CD4-positive, alpha-beta T cell treated with Interleukin-2 at 100 ng/mL for 4 hours (primary cell): ENCODE measurements at regions not wholly inside any gene's neighbourhood (a gene's known extent, or its start where the extent isn't known, plus 50 kb on each side); places are given as distances from the start of the nearest gene placed in this dataset.
"Not testable (repeated sequence)": the region's sequence is repeated elsewhere in the genome, so short reads cannot be mapped to it uniquely, and the experiment has no call there.

Experiments
- DNase-seq: peaks from one replicate; pipeline ENCODE4 v3.0.0-alpha.2; 2020; ENCODE audit warnings: low spot score

DNA sequence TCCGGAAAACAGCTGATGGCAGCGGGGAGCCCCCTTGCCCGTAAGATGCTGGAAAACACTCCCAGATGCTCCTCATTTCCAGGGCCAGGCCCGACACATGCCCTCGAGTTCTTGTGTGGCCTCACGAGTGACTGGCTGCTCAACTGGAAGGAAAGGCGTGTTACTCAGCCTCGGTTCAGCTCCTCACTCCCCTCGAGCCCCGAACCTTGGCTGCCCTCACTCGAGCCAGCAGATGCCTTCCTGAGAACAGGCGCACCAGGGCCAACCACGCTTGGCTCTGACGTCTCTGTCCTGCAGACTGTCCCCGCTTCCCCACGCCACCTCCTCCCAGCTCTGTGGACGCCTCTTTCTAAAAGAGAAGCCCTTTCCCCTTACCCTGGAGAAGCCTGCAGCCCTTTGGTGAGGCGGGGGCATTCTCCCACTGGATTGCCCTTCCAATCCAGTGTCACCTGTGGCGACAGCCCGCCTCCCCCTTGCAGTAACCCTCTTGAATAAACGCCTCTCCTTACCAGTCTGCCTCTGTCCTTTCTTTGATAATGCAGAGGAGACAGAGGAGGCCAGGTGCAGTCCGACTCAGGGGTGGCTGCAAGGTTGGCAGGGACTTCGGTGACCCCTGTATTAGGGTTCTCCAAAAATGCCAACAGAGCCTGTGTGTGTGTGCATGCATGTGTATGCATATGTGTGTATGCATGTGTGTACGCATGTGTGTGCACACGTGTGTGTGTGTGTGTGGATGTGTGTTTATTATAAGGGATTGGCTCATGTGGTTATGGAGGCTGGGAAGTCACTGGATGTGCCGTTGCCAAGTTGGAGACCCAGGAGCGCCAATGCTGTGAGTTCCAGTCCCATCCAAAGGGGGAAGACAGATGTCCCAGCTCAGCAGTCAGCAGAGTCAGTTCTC, 166.3 kb downstream of the KIF26A start:
- no peak for DNase-seq

DNA sequence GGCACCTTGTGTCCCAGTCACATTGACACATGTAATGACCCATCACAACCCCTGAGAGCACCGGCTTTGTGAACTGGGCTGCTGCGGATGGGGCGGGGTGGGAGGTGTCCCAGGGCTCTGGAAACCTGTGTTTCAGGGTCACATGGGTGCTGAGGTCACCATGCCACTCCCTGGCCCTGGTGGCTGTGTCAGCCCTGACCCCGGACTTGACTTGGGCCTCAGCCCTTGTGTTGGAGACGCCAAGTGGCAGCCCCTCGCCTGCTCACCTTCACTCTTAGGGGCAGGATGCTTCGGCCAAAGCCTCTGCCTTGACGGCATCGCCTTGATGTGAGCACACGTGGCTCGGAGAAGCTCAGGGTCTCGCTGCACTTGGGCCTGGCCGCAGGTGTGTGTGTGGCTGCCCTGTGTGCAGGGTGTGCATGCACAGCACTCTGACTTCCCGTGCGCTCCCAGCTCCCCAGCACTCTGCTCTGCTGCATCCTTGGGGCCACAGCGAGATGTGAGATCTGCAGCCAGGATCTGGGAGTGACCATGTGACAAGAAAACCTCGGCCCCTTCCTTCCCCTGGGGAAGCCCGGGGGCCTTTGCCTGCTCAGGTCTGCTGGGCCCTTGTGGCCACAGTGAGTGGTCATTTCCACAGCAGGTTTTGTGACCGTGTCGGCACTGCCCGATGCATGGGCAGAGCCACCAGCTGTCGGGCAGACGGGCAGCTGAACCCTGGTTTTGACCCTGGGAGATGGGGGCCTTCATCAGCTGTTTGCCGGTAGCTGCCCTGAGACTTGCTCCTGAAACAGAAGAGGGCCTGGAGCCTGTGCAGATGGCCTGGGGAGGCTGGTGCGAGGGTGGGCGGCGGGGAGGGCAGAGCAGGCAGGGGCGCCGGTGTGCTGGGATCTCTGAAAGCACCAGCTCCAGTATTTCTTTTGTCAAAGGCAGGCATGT, 167.4 kb downstream of the KIF26A start:
- DNase-seq: no peak

DNA sequence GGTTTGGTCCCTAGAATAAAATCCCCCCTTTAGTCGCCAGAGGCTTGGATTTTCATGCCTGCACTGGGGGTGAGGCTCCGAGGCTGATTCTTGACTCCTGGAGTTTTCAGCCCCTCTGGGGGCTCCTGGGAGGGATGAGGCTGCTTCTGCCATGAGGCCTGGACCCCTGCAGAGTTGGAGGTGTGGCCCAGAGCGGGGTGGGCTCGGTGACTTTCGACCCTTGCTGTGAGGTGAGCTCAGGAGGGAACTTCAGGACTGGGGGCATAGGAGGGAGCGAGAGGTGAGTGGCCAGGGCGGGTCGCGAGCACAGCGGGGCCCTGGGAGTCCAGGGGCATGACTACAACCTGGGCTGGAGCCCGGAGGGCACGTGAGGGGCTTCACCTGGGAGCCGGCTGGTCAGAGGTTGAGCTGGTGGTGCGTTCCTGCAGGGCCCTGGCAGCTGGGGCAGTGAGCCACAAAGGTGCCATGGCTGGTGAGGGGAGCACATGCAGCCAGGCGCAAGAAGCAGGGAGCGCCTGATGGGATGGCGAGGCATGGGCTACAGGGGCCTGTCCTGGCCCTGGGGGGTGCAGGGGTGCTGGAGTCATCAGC, 168.2 kb downstream of the KIF26A start:
- no peak for DNase-seq

DNA sequence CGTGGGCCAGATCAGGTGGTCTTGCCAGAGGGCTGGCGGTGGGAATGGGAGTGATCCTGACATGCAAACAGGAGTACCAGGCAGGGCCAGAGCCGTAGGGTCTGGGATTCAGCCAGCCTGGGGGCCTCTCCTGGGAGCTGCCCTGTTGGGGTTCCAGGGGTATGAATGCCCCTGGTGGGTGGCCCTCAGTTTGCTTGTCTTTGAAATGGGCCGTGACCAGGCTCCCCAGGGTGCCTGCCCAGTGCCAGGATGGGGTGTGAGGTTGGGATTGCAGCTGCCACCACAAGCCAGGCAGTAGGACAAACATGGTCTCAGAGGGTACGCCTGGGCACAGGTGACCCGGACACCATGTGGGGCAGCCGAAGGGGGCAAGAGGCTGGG, 168.8 kb downstream of the KIF26A start:
- no peak for DNase-seq

DNA sequence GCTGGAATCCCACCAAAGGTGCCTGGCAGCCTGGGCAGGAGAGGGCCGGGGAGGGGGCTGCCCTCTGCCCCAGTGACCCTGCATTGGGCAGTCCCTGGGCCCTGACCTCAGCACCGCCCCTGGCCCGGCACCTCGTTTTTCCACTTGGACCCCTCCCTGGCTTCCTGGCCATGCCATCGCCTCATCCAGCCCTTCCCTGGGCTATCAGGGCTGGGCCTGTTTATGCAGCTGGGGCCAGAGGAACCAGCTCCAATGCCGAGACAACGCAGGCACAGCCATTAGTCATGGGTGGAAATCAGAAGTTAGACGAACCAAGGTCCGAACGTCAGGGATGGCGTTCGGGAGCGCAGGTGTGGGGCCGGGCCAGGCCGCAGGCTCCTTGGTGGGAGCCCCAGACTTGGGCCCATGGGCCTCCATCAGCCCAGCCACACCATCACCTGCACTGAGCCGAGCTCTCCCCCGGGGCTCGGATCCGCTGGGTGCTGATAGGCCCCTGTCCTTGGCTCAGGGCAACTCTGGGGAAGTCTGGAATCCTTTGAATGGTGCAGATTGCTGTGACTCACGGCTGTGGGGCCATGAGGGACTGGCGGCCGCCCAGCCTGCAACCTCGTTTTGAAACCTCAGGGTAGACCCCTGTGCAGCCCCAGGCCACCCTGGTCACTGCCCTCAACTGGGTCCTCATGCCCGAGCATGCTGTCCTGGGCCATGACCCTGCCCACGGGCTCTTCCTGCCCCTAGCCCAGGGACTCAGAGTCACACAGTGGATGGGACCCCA, 169.4 kb downstream of the KIF26A start:
- no peak for DNase-seq

DNA sequence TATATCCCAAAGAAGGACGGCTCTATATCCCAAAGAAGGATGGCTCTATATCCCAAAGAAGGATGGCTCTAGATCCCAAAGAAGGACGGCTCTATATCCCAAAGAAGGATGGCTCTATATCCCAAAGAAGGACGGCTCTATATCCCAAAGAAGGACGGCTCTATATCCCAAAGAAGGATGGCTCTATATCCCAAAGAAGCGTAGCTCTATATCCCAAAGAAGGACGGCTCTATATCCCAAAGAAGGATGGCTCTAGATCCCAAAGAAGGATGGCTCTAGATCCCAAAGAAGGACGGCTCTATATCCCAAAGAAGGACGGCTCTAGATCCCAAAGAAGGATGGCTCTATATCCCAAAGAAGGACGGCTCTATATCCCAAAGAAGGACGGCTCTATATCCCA, 170.1 kb downstream of the KIF26A start:
- DNase-seq: not testable (repeated sequence)

DNA sequence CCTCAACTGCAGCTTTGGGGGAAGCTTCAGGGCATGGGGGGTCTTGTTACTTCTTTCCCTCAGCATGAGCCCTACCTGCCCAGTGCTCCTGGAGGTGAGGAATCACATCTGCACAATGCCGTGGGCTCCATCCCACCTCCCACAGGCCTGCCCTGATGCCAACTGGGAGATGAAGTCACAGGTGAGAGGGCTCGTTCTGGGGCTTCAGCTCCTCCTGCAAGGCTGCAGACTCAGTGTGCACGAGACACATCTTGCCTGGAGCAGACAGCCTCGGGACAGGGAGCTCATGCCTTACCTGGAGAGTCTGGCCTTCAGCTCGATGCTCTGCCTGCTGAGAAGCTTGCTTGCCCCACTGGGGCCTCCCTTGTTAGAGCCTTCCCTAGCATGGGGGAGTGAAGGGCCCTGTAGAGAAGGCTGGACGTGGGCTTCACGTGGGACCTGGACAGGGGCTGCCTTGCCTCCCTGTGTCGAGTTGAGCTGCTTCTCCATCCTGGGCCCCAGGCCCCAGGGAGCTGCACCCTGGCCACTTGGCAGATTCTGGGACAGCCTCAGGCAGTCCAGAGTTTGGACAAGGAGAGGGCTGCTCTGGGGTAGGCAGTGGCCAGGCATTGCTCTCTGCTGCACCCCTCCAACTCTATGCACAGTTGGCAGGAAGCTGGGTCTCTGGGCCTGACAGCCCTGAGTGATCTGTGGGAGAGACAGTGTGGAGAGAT, 171.4 kb downstream of the KIF26A start:
- no peak for DNase-seq

DNA sequence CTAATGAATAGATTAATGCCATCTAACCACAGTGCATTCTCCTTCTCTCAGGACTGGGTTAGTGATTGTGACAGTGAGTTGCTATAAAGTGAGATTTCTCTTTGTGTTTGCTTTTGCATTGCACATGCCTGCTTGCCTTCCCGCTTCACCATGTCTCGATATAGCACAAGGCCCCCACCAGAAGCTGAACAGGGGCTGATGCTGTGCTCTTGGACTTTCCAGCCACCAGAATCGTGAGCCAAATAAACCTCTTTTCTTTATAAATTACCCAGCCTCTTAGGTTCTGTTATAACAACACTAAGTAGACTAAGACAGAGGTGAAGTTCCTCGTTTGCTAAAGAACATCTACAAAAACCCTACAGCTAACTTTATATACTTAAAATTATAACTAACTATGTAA, 173.0 kb downstream of the KIF26A start:
- DNase-seq: no peak

DNA sequence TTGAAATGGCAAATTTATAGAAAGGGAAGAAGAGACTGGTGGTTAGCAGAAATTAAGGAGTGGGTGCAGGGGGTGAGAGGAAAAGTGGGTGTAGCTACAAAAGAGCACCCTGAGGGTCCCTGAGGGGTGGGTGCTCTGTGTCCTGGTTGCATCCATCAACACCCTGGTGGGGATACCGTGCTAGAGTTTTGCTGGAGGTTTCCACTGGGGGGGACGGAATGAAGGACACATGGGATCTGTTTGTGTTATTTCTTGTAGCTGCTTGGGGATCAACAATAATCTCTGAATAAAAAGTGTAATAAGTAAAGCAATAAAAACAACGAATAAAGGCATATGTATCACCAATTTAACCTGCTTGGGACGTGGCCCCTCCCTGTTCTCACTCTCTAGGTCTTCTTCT, 175.3 kb downstream of the KIF26A start:
- no peak for DNase-seq

DNA sequence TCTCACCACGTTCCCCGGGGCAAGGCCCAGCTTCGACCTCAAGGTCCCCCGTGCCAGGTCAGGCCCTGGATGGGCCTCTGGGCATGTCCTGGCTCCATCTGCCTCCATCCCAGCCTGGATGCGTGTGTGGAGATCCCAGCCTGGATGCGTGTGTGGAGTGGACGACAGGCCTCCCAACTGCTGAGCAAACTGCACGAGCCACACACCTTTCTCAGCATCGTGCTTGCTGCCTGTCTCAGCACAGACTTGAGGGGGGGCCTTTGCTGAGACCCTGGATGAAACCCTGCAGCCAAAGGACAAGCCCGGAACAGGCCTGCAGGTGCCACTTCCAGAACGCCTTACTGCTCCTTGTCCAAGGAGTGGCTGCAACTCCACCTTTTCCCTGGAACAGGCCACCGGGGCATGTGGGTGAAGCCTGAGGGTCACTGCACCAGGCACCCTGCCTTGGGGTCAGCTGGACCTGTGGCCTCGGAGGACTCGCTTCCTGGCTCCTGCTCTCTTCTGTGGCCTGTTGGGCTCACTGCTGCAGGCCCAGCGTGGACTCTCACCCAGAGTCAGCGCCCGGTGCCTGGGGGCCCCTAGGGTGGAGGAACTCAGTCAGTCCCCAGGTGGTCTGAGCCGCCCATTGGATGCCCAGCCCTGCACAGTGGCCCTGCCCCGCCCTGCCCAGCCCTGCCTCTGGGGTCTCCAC, 176.0 kb downstream of the KIF26A start:
- no peak for DNase-seq

DNA sequence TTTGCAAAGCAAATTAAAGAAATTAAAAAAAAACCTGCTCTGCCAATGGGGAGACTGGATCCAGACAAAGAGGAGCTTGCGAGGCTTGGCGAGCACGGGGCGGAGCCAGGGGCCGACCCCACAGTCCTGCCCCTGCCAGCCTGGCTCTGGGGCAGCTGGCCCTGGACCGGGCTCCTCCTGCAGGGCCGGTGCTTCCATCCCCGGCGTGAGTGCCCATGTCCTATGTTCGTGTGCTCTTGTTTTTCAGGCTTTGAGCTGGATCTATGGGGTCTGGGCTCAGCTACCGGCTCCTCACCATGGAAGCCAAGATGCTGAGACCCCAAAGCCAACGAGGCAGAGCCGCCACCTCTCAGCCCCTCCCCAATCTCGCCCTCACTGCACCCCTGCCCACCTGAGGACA, 176.8 kb downstream of the KIF26A start:
- no peak for DNase-seq

DNA sequence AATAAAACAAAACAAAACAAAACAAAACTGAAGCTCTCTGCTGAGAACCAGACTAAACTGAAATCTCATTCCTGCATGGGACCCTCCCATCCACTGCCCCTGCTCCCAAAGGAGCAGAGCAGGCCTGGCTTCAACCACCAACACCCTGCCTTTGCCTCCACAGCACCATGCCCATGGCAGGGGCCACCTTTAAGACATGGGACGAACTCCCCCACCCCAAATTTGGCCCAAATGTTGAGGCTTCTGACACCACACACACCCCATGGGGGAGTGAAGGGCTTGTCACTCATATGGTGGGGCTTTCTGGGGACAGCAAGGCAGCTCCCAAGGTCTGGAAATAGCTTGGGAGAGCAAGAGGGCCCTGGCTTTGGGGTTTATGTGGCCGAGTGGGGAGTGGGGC, 177.2 kb downstream of the KIF26A start:
- no peak for DNase-seq

DNA sequence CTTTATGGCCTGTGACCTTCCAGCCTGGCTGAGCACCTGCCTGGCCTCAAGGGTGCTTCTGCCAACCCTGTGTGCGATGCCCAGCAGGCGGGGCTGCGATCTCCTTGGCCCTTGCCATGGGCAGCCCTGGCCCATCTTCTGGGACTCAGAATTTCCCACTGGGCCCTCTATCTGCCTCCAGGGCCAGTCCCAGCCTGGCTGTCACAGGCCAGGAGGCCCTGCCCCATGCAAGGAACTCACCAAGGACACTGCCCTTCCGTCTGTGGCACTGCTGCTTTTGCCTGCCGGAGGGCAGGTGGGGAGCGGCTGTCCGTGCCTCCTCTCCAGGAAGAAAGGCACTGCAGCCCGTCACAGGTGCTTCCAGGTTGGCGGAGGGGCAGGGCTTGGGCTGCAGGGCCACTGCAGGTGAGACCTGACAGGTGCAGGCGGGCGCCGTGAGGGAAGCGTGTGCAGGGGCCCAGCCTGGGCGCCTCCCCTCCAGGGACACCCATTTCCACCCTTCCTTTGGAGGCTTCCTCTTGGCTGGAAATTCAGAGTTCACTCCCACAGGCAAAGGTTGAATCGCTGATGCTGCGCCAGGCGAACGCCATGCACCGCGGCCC, 177.8 kb downstream of the KIF26A start:
- no peak for DNase-seq

DNA sequence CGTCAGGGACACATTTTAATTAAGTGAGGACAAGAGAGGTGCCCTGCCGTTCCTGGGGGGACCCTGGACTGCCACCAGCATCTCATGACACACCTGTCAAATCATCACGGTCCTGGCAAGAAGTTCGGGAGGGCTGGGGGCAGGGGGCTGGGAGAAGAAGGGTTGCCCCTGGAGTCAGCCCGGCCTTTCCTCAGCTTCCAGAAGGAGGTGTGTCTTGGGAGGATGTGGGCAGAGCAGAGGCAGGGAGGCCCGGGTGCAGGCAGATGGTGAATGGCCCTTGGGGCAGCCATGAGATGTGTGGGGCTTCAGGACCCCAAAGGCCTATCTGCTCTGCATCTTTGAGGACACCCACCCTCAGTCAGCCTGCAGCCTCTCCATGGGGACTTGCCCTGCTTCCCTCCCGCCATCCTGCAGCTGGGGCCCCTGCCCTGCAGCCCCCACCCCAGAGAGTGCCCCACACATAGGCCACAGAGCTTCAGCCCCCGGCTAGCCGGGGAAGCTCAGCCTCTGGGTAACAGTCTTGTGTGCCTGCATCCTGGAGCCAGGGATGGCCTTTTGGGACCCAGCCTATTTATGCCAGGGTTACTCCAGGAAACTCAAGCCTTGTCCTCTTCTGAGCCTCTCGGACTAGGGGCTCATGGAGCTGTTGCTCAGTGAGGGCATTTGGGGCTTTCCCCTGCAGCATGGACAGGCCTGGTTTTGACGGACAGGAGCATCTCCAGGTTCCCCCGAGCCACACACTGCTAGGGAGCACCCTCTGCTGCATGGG, 178.5 kb downstream of the KIF26A start:
- DNase-seq: no peak

DNA sequence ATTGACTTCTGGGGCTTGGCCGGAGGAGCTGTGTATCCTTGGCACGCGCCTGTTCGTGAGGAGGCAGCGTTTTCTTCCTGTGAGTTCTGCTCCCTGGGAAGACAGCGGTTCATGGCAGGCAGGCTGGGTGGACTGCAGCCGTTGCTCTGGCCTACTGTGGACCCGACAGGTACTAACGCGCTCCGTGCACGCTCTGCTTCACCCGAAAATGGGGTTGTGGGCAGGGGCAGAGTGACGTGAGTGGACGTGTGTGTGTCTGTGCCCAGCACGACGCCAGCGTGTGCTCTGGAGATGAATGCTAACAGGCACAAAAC, 179.1 kb downstream of the KIF26A start:
- DNase-seq: no peak

DNA sequence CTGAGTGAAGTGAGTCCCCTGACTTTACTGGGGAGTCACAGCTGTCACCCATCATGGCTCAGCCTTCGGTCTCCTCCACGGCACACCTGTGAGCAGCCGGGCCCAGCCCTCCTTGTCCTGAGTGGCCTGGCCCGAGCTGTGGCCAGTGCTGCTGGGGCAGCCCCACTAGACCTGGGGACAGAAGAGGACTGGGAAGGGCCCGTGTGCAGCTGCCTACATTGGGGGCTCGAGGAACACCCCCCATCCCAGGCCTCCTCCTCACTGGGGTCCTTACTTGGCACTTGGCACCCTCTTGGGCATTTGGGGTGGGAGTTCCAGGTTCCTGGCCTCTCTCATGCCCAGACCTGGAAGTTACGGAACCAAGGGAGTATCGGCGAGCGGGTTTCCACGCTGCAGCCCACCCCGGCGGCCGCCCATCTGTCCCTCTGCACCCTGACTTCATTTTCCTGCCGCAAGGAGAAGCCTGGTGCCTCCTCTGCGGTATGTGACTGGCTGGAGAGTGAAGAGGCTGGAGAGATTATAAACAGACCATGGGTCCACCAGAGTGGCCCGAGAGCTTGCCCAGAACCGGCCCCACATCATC, 179.7 kb downstream of the KIF26A start:
- no peak for DNase-seq

DNA sequence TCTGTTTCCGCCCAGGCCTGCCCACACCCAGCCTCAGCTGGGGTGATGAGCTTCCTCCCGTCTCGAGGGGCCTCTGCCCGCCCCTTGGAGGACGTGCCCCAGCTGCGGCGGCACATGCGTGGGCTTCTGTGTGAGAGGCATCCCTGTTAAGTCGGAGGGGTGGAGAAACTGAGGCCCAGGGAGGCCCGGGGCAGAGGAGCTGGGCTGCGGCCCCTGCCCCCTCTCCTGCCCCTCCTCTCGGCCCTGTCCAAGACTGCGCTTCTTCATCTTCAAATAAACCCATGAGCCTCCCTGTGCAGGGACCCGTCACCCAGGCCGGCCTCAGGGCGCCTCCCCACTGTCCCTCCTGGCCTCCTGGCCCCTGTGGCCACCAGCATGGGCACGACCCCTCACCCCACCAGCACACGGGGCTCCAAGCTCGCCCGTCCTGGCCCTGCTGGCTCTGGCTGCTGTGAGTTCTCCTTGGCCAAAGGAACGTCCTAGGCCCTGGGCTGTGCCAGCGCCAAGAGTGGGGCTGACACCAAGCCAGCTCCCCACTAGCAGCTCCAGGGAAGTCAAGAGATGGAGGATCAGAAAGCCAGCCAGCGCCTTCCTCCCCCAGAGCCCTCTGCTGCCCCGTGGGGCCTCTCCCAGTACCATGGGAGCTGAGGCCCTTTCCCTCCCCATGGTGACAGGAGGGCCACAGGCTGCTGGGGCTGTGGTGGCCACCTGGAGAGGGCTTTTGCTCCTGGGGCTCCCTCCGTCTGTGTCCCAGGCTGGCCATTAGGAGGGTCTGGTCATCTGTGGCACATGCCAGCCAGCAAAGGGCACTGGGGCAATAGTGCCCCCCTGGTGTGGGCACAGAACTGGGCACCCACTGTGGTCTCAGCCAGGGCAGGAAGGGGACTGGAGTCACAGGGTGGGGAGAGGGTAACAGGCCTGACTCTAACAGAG, 180.4 kb downstream of the KIF26A start:
- DNase-seq: no peak
